ENCODE measurements at regions not wholly inside any gene's neighbourhood (a gene's known extent, or its start where the extent isn't known, plus 50 kb on each side); places are given as distances from the start of the nearest gene placed in this dataset.

DNA sequence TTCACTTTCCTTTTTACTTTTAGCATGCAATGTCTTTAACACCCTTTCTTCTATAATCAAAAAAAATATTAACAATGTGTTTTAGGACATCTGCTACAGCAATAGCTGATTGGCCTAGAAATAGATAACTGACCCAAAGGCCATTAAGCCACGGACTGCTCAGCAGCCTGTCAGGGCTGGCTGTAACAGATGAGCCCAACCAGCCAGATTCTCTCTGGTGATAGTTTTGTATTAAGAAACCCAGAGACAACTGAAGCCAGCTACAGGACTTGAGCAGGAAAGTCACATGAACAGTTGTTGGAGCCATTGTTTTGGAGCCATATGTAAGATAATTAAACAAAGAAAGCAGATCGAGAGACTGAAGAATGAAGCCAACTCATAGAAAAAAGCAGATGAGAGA is 80.3 kb downstream of the DDIT4L start:
- H3K9me3 ChIP-seq (ENCODE audit: insufficient read depth, low read depth) = no peaks in the 10 kb centered on the region
- H4K20me1 ChIP-seq (ENCODE audit: insufficient read depth) = no peaks in the 10 kb centered on the region
- TF ChIP-seq, protein P1, sequence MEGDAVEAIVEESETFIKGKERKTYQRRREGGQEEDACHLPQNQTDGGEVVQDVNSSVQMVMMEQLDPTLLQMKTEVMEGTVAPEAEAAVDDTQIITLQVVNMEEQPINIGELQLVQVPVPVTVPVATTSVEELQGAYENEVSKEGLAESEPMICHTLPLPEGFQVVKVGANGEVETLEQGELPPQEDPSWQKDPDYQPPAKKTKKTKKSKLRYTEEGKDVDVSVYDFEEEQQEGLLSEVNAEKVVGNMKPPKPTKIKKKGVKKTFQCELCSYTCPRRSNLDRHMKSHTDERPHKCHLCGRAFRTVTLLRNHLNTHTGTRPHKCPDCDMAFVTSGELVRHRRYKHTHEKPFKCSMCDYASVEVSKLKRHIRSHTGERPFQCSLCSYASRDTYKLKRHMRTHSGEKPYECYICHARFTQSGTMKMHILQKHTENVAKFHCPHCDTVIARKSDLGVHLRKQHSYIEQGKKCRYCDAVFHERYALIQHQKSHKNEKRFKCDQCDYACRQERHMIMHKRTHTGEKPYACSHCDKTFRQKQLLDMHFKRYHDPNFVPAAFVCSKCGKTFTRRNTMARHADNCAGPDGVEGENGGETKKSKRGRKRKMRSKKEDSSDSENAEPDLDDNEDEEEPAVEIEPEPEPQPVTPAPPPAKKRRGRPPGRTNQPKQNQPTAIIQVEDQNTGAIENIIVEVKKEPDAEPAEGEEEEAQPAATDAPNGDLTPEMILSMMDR (conservative IDR thresholded peaks at IDR 0.05) = no peak
- TF ChIP-seq EZH2 (IDR thresholded peaks at IDR 0.05; ENCODE audit: low read depth) = no peak
- ChIA-PET CTCF (no interaction called here), POLR2A (ENCODE audit: unreplicated experiment) (no interaction called here)
- BruUV-seq (replicated peaks) = no TSS peak
- no peak for DNase-seq
- H3F3A ChIP-seq (ENCODE audit: insufficient read depth, low read depth) = no peaks in the 10 kb centered on the region
- no peaks in the 10 kb centered on the region for H3K9me2 ChIP-seq (ENCODE audit: insufficient read depth)
- H3K4me2 ChIP-seq = no peak overlapping the region
- no peaks in the 10 kb centered on the region for H3K79me2 ChIP-seq (ENCODE audit: low read depth)
- no peaks in the 10 kb centered on the region for H3K36me3 ChIP-seq (ENCODE audit: low read depth)
- H3K27me3 ChIP-seq (ENCODE audit: insufficient read depth, low read depth) = no peaks in the 10 kb centered on the region
- H2AFZ ChIP-seq = no peak overlapping the region
- no peak overlapping the region for H3K4me3 ChIP-seq
- H3K4me1 ChIP-seq (replicated peaks; ENCODE audit: insufficient read depth) = no peaks in the 10 kb centered on the region
- intact Hi-C loops (cut with micrococcal nuclease; ENCODE audit: unreplicated experiment) = no loop called here
- H3K27ac ChIP-seq = no peak overlapping the region

DNA sequence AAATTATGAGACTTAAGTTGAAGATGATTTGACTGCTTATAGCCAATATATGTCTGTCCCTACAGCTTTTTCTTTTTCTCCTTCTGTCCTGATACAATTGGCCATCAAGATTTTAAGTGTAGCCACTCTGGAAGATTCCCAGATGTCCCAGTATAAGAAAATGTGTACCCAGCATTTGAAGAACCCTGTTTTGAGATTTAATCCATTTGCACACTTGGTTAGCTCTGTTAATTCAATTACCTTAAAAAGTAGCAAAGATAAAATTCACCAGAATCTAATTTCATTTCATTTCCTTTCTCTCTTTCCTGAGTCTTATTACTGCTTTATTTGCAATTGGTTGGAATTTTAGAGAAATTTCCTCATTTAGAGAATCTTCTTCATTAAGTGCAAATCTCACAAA is 81.4 kb downstream of the DDIT4L start:
- BruUV-seq (replicated peaks) = no TSS peak
- POLR2A ChIA-PET (ENCODE audit: unreplicated experiment) = interaction anchor here (0.6 kb wide), 1 partner anchor 10 kb away, joined by 3 read pairs; no protein-coding TSS in a partner anchor
- DNase-seq = no peak

DNA sequence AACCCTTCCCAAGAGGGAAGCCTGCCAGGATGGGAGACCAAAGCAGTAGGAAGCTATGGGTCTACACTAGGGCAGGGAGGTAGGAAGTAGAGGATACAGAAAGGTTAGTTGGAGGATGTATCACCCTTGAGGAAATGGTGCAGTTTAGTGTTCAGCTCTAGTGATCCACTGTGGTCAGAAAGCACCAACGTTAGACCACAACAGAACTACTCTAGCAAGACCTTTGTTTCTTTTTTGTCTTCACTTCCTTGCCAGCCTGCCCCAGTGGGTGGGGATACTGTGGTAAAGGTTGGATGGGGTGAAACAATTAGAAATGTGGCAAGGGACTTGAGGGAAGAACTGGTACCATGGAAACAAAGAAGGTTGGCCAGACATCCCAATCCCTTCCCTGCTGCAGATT is 83.3 kb downstream of the DDIT4L start:
- intact Hi-C loops (cut with micrococcal nuclease; ENCODE audit: unreplicated experiment) = no loop called here
- Histone ChIP-seq H3K36me3 (ENCODE audit: low read depth) (no peaks in the 10 kb centered on the region), H3K9me2 (ENCODE audit: insufficient read depth) (no peaks in the 10 kb centered on the region), H2AFZ (no peak overlapping the region), H3K79me2 (ENCODE audit: low read depth) (no peaks in the 10 kb centered on the region), H3K9me3 (ENCODE audit: insufficient read depth, low read depth) (no peaks in the 10 kb centered on the region), H3K4me1 (replicated peaks; ENCODE audit: insufficient read depth) (no peaks in the 10 kb centered on the region), H3K27ac (no peak overlapping the region), H3K4me2 (no peak overlapping the region), H4K20me1 (ENCODE audit: insufficient read depth) (no peaks in the 10 kb centered on the region), H3K27me3 (ENCODE audit: insufficient read depth, low read depth) (no peaks in the 10 kb centered on the region), H3K4me3 (no peak overlapping the region), H3F3A (ENCODE audit: insufficient read depth, low read depth) (no peaks in the 10 kb centered on the region)
- TF ChIP-seq, protein P1 (conservative IDR thresholded peaks at IDR 0.05) = no peak
- no peak for TF ChIP-seq EZH2 (IDR thresholded peaks at IDR 0.05; ENCODE audit: low read depth)
- no TSS peak for BruUV-seq (replicated peaks)
- CTCF ChIA-PET = no interaction called here
- POLR2A ChIA-PET (ENCODE audit: unreplicated experiment) = no interaction called here
- no peak for DNase-seq

More for the DNA sequence above, 81.4 kb downstream of the DDIT4L start:
- H3K9me2 ChIP-seq (ENCODE audit: insufficient read depth) = no peaks in the 10 kb centered on the region
- no peak overlapping the region for H2AFZ ChIP-seq
- TF ChIP-seq, protein P1 (conservative IDR thresholded peaks at IDR 0.05) = no peak
- TF ChIP-seq EZH2 (IDR thresholded peaks at IDR 0.05; ENCODE audit: low read depth) = no peak
- no peaks in the 10 kb centered on the region for H3K79me2 ChIP-seq (ENCODE audit: low read depth)
- no peaks in the 10 kb centered on the region for H3K4me1 ChIP-seq (replicated peaks; ENCODE audit: insufficient read depth)
- no peak overlapping the region for H3K4me2 ChIP-seq
- no peaks in the 10 kb centered on the region for H3K9me3 ChIP-seq (ENCODE audit: insufficient read depth, low read depth)
- H3K27me3 ChIP-seq (ENCODE audit: insufficient read depth, low read depth) = no peaks in the 10 kb centered on the region
- H4K20me1 ChIP-seq (ENCODE audit: insufficient read depth) = no peaks in the 10 kb centered on the region
- intact Hi-C loops (cut with micrococcal nuclease; ENCODE audit: unreplicated experiment) = no loop called here
- H3F3A ChIP-seq (ENCODE audit: insufficient read depth, low read depth) = no peaks in the 10 kb centered on the region
- no peak overlapping the region for H3K4me3 ChIP-seq
- H3K27ac ChIP-seq = no peak overlapping the region
- no peaks in the 10 kb centered on the region for H3K36me3 ChIP-seq (ENCODE audit: low read depth)
- CTCF ChIA-PET = no interaction called here
